DMS 273 treated with DMSO at 0.1 percent for 48 hours (cell line): ENCODE measurements at regions not wholly inside any gene's neighbourhood (a gene's known extent, or its start where the extent isn't known, plus 50 kb on each side); places are given as distances from the start of the nearest gene placed in this dataset.

Experiments used
- DNase-seq: peaks from one replicate; lab custom pipeline; 2025; lab: John Stamatoyannopoulos, UW

GRCh38 chr10:4688601-4689000, 137.4 kb upstream of the AKR1E2 start:
- no peak for DNase-seq

GRCh38 chr10:4688168-4688567, 137.8 kb upstream of the AKR1E2 start:
- DNase-seq = no peak

GRCh38 chr10:4687397-4687796, 138.6 kb upstream of the AKR1E2 start:
- DNase-seq = no peak

GRCh38 chr10:4686644-4686996, 139.4 kb upstream of the AKR1E2 start:
- DNase-seq = no peak

GRCh38 chr10:4685904-4686643, 139.9 kb upstream of the AKR1E2 start:
- DNase-seq = no peak

- no peak for DNase-seq
Observed at GRCh38 chr10:4685491-4685890, 140.5 kb upstream of the AKR1E2 start.

GRCh38 chr10:4684434-4684833, 141.6 kb upstream of the AKR1E2 start:
- DNase-seq = no peak

- no peak for DNase-seq
Observed at GRCh38 chr10:4683838-4684237, 142.2 kb upstream of the AKR1E2 start.

GRCh38 chr10:4683137-4683536, 142.9 kb upstream of the AKR1E2 start:
- no peak for DNase-seq

- DNase-seq = no peak
Observed at GRCh38 chr10:4678951-4679671, 146.9 kb upstream of the AKR1E2 start.

- no peak for DNase-seq
Observed at GRCh38 chr10:4678023-4678950, 147.7 kb upstream of the AKR1E2 start.

GRCh38 chr10:4677296-4678021, 148.5 kb upstream of the AKR1E2 start:
- no peak for DNase-seq

GRCh38 chr10:4676566-4676965, 149.4 kb upstream of the AKR1E2 start:
- DNase-seq = no peak

GRCh38 chr10:4675808-4676207, 150.2 kb upstream of the AKR1E2 start:
- DNase-seq = no peak

GRCh38 chr10:4673279-4674040, 152.5 kb upstream of the AKR1E2 start:
- no peak for DNase-seq

GRCh38 chr10:4672201-4672600, 153.8 kb upstream of the AKR1E2 start:
- DNase-seq = no peak

- DNase-seq = no peak
Observed at GRCh38 chr10:4671451-4672145, 154.4 kb upstream of the AKR1E2 start.

GRCh38 chr10:4670737-4671136, 155.3 kb upstream of the AKR1E2 start:
- DNase-seq = no peak

- no peak for DNase-seq
Observed at GRCh38 chr10:4669585-4669984, 156.4 kb upstream of the AKR1E2 start.

- DNase-seq = peak; percentile 74
Observed at GRCh38 chr10:4663162-4663992, 162.6 kb upstream of the AKR1E2 start.
